VCaP (cell line): ENCODE measurements at regions not wholly inside any gene's neighbourhood (a gene's known extent, or its start where the extent isn't known, plus 50 kb on each side); places are given as distances from the start of the nearest gene placed in this dataset.

Source experiments
- H3K27ac ChIP-seq: fragments of 450-650 bp; 2 replicates; pipeline ENCODE4 v1.5.1; 2017
- TF ChIP-seq, protein P1 (sequence below): fragments of 450-650 bp; conservative IDR thresholded peaks from 2 replicates; pipeline ENCODE4 v1.5.1; 2017; ENCODE audit warnings: mild to moderate bottlenecking, moderate library complexity

DNA sequence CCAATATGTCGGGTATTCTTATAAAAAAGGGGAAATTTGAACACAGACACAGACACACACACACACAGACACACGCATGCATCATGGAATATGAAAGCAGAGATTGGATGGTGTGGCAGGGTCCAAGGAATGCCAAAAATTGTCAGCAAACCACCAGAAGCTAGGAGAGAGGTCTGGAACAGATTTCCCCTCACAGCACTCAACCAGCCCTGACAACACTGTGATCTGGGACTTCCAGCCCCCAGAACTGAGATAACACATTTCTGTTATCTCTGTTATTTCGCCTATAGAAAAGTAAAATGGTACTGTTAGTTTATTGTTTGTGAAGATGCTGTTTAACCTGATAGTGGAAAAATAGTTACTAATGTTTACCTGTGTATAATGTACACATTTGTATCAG is 145.4 kb upstream of the ZBED5 start:
- TF ChIP-seq, protein P1, sequence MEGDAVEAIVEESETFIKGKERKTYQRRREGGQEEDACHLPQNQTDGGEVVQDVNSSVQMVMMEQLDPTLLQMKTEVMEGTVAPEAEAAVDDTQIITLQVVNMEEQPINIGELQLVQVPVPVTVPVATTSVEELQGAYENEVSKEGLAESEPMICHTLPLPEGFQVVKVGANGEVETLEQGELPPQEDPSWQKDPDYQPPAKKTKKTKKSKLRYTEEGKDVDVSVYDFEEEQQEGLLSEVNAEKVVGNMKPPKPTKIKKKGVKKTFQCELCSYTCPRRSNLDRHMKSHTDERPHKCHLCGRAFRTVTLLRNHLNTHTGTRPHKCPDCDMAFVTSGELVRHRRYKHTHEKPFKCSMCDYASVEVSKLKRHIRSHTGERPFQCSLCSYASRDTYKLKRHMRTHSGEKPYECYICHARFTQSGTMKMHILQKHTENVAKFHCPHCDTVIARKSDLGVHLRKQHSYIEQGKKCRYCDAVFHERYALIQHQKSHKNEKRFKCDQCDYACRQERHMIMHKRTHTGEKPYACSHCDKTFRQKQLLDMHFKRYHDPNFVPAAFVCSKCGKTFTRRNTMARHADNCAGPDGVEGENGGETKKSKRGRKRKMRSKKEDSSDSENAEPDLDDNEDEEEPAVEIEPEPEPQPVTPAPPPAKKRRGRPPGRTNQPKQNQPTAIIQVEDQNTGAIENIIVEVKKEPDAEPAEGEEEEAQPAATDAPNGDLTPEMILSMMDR: no peak
- H3K27ac ChIP-seq: no peak overlapping the region

DNA sequence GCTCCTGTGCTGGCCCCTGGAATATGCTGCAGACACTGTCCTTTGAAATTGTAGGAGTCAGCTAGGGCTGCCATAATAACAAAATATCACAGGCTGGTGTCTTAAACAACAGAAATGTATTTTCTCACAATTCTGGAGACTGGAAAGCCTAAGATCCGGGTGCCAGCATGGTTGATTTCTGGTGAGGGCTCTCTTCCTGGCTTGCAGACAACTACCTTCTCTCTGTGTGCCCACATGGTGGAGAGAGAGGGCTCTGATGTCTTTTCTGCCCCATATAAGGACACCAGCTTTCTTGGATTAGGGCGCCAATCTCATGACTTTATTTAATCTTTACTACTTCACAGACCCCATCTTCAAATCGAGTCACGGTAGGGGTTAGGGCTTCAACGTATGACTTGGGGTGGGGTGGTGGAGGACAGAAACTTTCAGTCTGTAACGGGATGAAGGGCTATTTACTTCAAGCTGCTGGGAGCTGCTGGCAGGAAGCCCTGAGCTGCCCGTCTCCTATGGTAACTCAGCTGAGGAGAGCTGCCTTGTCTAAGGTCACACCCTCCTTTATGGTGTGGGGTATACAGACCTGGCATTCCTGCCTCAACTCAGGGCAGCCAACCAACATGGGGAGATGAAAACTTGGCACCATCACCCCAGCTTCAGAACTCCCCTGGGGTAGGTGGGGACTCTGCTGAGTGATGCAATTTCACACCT is 142.9 kb upstream of the ZBED5 start:
- TF ChIP-seq, protein P1: no peak
- no peak overlapping the region for H3K27ac ChIP-seq

DNA sequence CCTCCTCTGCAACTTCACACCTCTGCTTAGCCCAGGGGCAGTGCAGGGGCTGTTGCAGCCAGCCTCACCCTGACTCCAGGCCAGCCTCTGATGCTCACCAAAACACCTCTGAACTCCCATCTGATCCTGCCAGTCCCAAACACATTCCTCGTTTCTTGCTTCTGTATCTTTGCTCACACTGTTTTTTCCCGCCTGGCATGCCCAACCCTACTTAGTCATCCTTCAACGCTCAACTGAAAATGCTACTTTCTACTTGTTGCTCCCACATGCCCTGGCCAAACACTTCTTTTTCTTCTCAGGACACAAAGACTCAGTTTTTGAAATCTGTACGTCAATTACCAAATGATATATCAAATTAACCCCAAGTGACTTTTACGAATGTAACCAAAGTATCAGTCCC is 140.8 kb upstream of the ZBED5 start:
- TF ChIP-seq, protein P1: no peak
- H3K27ac ChIP-seq: no peak overlapping the region

DNA sequence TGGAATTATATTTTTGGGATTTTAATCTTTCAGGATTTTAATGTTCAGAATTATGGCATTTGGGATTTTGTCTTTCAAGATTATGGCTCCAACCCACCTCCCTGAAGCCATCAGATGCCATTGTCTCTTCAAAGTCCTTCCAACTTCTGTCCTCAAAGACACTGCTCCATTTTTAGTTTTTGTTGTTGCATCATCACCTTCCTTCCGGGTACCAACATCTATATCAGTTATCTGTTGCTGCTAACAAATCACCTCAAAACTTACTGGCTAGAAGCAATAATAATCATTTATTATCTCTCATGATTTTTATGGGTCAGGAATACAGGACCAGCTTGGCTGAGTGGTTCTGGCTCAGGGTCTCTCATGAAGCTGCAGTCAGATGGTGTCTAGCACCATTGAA is 138.8 kb upstream of the ZBED5 start:
- H3K27ac ChIP-seq: no peak overlapping the region
- TF ChIP-seq, protein P1: no peak

DNA sequence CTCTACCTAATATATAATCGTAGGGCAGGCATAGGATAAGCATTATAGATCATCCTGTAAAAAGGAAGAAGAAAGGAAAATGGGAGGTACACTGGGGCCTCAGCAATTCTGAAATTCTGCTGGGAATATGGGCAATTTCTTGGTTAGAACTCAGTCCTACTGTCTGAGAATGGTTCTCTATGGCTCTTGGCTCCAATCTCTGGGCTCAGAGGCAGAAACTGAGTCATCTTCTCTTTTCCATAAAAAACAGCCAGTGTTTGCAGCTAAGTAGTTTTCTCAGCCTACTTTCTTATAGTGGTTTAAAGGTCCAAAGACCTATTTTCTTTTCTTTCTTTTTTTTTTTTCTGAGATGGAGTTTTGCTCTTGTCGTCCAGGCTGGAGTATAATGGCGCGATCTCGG is 135.8 kb upstream of the ZBED5 start:
- no peak overlapping the region for H3K27ac ChIP-seq
- TF ChIP-seq, protein P1: no peak

DNA sequence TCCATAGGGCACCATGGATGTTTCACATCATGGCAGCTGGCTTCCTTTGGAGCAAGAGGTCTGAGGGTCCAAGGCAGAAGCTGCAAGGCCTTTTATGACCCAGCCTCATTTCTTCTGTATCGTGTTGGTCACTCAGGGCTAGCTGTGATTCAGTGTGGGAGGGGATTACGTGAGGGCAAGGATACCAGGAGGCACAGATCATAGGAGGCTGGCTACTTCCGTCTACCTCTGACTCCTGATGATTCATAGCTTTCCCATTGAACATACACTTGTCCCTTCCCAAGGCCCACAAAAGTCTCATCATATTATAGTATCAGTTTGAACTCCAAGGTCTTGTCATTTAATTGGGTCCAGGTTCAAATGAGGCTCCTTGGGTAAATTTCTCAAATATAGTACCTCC is 135.3 kb upstream of the ZBED5 start:
- TF ChIP-seq, protein P1: no peak
- no peak overlapping the region for H3K27ac ChIP-seq

DNA sequence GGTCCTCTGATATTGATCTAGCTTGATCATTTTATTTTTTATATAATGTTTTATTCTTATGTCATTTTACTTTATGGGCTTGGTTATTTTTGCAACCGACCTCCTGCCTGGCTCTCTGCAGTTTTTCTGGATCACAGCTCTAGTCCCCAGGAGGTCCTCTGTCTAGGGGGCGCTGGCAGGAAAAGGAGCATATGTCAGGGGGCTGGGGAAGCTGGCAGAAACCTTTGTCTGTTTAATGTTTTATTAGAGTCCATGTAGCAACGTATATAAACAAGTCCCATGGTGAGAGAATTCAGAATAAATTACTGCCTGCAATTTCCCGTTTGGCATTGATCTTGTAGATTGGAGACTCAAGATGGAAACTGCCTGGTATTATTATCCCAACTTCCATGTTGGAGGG is 133.5 kb upstream of the ZBED5 start:
- TF ChIP-seq, protein P1: no peak
- no peak overlapping the region for H3K27ac ChIP-seq
